GM12873 (cell line): ENCODE measurements at regions not wholly inside any gene's neighbourhood (a gene's known extent, or its start where the extent isn't known, plus 50 kb on each side); places are given as distances from the start of the nearest gene placed in this dataset.

Experiments used
- TF ChIP-seq, protein P1 (sequence below): IDR thresholded peaks from 2 replicates; pipeline ENCODE4 v1.5.1; 2012; ENCODE audit warnings: low read depth, mild to moderate bottlenecking, moderate library complexity, low read length, control low read depth; ENCODE audit not compliant: insufficient read depth; ENCODE audit errors: missing control alignments

DNA sequence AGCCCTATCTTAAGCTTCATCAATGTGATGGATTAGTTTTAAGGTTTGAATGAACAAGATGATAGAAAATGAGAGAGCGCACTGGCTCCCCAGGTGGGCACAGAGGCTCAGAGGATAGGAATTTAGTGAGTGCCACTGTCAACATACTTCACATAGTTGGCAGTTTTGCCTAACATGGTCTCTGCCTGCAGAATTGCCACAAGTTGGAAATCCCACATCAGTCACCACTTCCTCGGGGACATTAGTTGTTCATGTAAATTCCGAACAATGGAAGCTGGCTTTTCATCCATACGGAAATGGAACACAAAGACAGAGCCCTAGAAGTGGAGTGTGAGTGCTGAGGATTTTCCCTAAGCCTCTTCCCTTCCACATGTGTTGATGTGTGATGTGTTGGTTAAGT is 123.9 kb upstream of the PHACTR1 start:
- TF ChIP-seq, protein P1, sequence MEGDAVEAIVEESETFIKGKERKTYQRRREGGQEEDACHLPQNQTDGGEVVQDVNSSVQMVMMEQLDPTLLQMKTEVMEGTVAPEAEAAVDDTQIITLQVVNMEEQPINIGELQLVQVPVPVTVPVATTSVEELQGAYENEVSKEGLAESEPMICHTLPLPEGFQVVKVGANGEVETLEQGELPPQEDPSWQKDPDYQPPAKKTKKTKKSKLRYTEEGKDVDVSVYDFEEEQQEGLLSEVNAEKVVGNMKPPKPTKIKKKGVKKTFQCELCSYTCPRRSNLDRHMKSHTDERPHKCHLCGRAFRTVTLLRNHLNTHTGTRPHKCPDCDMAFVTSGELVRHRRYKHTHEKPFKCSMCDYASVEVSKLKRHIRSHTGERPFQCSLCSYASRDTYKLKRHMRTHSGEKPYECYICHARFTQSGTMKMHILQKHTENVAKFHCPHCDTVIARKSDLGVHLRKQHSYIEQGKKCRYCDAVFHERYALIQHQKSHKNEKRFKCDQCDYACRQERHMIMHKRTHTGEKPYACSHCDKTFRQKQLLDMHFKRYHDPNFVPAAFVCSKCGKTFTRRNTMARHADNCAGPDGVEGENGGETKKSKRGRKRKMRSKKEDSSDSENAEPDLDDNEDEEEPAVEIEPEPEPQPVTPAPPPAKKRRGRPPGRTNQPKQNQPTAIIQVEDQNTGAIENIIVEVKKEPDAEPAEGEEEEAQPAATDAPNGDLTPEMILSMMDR: no peak

DNA sequence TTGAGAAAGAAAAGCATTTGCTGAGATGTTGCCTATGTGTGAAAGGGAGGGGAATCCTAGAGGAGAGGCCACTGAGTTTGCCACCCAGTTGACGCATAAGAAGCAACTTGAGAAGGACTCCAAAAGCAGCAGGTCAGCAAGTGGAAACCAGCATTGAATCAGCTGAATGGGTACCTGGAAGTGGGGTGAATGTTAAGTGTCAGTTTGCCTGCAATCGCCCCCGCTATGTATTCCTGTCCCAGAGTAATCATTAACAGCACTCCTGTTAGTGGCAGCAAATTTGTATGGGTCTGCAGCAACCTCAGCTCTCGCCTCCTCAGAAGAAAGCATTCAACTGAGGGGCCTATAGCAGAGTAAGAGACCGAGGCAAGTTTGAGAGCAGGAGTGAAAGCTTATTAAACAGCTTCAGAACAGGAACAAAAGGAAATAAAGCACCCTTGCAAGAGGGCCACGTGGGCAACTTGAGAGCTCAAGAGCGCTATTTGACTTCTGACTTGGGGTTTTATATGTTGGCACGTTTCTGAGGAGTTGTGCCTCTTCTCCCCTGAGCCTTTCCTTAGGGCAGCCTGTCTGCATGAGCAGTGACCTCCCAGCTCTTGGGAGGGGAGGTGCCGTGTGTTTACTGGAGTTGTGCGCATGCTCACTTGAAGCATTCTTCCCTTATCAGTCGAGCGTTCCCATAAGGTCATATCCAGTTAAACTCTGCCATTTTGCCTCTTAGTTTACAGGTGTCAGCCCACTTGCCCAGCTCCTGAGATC is 122.6 kb upstream of the PHACTR1 start:
- TF ChIP-seq, protein P1: no peak

DNA sequence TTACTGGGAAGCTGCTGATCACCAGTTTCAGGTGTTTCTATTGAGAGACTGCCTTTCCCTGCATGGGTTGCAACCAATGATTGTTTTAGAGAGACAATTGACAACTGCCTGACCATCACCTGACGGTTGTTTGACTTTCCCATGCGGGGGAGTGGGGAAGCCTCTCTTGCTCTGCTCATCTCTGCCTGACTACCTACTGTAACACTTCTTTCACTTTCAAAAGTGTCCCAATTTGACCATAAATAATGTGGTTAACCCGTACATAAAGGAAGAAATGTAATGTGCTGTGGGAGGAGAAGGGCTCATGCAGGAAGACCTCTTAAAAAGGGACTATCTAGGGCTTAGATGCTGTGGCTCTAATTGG is 122.1 kb upstream of the PHACTR1 start:
- TF ChIP-seq, protein P1: no peak

DNA sequence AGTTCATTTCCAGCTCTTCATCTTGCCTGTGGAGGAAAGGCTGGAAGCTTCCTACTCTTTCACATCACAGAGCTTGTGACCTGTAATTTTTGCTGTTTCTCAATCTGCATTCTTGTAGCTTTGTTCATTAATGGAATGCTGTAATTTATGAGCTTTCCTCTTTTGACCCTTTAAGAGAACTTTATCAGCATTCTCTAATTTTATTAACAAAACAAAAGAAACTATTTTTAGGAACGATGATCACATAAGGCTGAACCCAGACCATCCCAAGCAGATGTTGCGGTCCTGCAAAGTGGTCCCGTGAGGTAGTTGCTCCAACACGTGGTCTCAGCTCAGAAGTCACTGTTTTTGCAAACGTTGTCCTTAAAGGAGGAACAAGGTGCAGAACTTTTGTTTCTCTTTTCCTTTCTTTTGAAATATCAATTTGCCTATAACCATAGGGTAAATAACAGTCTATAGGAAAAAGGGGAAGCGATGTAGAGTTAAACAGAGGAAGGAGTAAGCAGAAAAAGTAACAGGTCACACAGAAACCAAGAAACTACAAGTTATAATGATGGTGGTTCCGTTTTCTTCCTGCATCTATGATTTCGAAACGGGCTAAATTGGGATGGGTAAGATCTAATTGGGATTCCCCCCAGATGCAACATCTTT is 121.3 kb upstream of the PHACTR1 start:
- TF ChIP-seq, protein P1: no peak

DNA sequence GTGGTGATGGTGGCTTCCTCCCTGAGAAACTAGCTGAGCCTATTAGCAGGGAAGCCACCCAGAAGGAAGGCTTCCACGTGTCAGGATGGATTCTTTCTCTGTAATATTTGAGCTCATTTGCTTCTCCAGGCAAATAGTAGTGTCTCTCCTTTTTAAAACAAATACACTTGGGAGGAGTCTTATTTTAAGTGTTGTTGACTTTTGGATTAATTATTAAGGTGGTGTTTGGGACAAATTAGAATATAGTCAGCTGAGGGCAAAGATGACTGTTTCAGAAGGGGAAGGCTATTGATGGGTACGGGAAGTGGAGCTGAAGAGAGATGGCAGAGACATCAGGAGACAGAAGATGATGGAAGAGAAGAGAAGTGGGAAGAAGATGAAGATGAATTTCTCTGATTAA is 119.8 kb upstream of the PHACTR1 start:
- TF ChIP-seq, protein P1: no peak

DNA sequence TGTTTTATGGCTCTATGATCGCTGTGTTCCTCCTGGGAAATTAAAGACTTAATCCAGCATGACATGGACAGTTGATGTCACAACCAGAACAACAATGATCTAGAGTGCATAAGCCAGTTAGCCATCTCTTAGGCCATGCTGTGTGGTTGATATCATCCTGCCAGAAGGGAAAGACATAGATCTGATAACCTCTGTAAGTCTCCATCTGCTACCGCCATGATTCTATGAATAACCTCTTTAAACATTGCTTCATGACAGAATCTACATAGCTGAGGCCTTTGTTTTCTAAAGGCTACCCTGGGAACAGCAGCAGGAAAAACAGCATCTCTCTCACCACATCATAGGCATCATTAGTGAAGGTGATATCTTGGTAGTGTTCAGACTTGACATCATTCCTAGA is 117.6 kb upstream of the PHACTR1 start:
- TF ChIP-seq, protein P1: no peak

DNA sequence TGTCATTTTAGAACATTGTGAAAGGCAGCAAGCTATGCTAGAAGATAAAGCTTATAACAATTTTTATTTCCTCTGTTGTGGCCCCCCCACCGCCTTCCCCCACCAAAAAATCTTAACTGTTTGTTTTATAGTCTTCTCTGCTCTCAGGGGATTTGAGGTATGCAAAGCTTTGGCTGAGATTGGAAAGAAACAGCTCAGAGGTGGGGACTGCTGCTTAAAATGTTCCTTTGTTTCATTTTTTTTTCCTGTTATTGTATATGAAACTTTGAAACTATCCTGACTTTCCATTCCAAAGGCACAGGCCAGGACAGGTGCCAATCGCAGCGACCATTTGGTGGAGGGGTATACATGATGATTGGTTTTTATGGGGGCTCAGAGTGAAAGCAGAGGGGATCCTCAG is 114.7 kb upstream of the PHACTR1 start:
- TF ChIP-seq, protein P1: no peak
